HCT116 (cell line): ENCODE measurements at regions not wholly inside any gene's neighbourhood (a gene's known extent, or its start where the extent isn't known, plus 50 kb on each side); places are given as distances from the start of the nearest gene placed in this dataset.

Source experiments
- CBX3 ChIP-seq: IDR thresholded peaks from 2 replicates; pipeline ENCODE4 v1.6.1; 2012; ENCODE audit warnings: low read depth
- CEBPB ChIP-seq: IDR thresholded peaks from 2 replicates; pipeline ENCODE4 v1.6.1; 2012; ENCODE audit warnings: low read depth
- EZH2 ChIP-seq: fragments of 200-600 bp; sonication (generic); IDR thresholded peaks from 2 replicates; pipeline ENCODE4 v1.6.1; 2017; ENCODE audit warnings: antibody characterized with exemption, mixed run types
- EZH2phosphoT487 ChIP-seq: fragments of 200-600 bp; IDR thresholded peaks from 2 replicates; pipeline ENCODE4 v1.6.1; 2018; ENCODE audit warnings: antibody characterized with exemption, borderline replicate concordance
- JUND ChIP-seq: IDR thresholded peaks from 2 replicates; pipeline ENCODE4 v1.6.1; 2012
- POLR2A ChIP-seq: IDR thresholded peaks from 2 replicates; pipeline ENCODE4 v1.7.0; 2011; ENCODE audit warnings: borderline replicate concordance; ENCODE audit not compliant: insufficient read depth, insufficient read length; ENCODE audit errors: extremely low read depth
- POLR2AphosphoS5 ChIP-seq: IDR thresholded peaks from 2 replicates; pipeline ENCODE4 v1.6.1; 2011; ENCODE audit warnings: mild to moderate bottlenecking, low read depth, low read length, moderate library complexity
- RAD21 ChIP-seq: IDR thresholded peaks from 2 replicates; pipeline ENCODE4 v1.6.1; 2012; ENCODE audit warnings: low read depth, mild to moderate bottlenecking
- YY1 ChIP-seq: IDR thresholded peaks from 2 replicates; pipeline ENCODE4 v1.6.1; 2011; ENCODE audit warnings: low read length, low read depth, moderate library complexity, mild to moderate bottlenecking; ENCODE audit not compliant: insufficient replicate concordance; ENCODE audit errors: extremely low read depth
- ZNF274 ChIP-seq: fragments of 200-500 bp; sonication (Bioruptor generic); IDR thresholded peaks from 2 replicates; pipeline ENCODE4 v1.6.1; 2014; ENCODE audit warnings: mild to moderate bottlenecking, low read depth, low read length, inconsistent platforms
- TF ChIP-seq, protein P1 (sequence below), 3 experiments: fragments of 200-600 bp in 1 of 3; sonication (generic) in 1 of 3; IDR thresholded peaks in 2 of 3; conservative IDR thresholded peaks in 1 of 3; 2 replicates each; pipeline ENCODE4 v1.5.1; 2012 to 2017; ENCODE audit warnings: low read depth in 2 of 3, low read length in 2 of 3, antibody characterized with exemption in 1 of 3, borderline replicate concordance in 1 of 3, control low read depth in 1 of 3, mild to moderate bottlenecking in 1 of 3, mixed read lengths in 1 of 3, mixed run types in 1 of 3, moderate library complexity in 1 of 3; ENCODE audit not compliant: insufficient read depth in 1 of 3
- TF ChIP-seq, protein P2 (sequence below): IDR thresholded peaks from 2 replicates; pipeline ENCODE4 v1.6.1; 2011; ENCODE audit warnings: mild to moderate bottlenecking, low read length, moderate library complexity; ENCODE audit not compliant: insufficient replicate concordance; ENCODE audit errors: extremely low read depth

DNA sequence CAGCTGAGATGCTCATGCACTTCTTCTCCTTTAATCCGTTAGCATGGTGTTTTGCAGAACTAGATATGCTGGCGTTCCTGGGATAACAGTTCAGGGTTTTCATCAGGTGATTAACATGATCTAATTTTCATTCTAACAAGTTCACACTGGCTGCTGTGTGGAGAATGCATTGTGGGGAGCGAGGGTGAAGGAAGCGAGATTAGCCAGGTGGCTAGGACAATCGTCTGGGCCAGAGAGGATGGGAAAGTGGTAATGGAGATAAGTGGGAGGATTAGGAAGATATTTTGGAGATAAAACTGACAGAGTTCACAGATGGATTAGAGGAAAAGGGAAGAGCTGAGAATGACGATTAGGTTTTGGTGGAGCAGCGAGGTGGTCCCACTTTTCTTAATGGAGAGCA is 138.1 kb upstream of the MAGI3 start:
- TF ChIP-seq POLR2AphosphoS5 (no peak), EZH2 (no peak), EZH2phosphoT487 (no peak), JUND (no peak), CBX3 (no peak), POLR2A (no peak), YY1 (no peak), CEBPB (no peak), ZNF274 (no peak), RAD21 (no peak)
- TF ChIP-seq, protein P1, sequence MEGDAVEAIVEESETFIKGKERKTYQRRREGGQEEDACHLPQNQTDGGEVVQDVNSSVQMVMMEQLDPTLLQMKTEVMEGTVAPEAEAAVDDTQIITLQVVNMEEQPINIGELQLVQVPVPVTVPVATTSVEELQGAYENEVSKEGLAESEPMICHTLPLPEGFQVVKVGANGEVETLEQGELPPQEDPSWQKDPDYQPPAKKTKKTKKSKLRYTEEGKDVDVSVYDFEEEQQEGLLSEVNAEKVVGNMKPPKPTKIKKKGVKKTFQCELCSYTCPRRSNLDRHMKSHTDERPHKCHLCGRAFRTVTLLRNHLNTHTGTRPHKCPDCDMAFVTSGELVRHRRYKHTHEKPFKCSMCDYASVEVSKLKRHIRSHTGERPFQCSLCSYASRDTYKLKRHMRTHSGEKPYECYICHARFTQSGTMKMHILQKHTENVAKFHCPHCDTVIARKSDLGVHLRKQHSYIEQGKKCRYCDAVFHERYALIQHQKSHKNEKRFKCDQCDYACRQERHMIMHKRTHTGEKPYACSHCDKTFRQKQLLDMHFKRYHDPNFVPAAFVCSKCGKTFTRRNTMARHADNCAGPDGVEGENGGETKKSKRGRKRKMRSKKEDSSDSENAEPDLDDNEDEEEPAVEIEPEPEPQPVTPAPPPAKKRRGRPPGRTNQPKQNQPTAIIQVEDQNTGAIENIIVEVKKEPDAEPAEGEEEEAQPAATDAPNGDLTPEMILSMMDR (IDR thresholded peaks at IDR 0.05 in 2 of 3, conservative IDR thresholded peaks at IDR 0.05 in 1 of 3; ENCODE audit: borderline replicate concordance in 1 of 3, insufficient read depth in 1 of 3, low read depth in 2 of 3, low read length in 2 of 3): no peak
- TF ChIP-seq, protein P2, sequence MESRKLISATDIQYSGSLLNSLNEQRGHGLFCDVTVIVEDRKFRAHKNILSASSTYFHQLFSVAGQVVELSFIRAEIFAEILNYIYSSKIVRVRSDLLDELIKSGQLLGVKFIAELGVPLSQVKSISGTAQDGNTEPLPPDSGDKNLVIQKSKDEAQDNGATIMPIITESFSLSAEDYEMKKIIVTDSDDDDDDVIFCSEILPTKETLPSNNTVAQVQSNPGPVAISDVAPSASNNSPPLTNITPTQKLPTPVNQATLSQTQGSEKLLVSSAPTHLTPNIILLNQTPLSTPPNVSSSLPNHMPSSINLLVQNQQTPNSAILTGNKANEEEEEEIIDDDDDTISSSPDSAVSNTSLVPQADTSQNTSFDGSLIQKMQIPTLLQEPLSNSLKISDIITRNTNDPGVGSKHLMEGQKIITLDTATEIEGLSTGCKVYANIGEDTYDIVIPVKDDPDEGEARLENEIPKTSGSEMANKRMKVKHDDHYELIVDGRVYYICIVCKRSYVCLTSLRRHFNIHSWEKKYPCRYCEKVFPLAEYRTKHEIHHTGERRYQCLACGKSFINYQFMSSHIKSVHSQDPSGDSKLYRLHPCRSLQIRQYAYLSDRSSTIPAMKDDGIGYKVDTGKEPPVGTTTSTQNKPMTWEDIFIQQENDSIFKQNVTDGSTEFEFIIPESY: no peak
